ENCODE measurements at regions not wholly inside any gene's neighbourhood (a gene's known extent, or its start where the extent isn't known, plus 50 kb on each side); places are given as distances from the start of the nearest gene placed in this dataset.

DNA sequence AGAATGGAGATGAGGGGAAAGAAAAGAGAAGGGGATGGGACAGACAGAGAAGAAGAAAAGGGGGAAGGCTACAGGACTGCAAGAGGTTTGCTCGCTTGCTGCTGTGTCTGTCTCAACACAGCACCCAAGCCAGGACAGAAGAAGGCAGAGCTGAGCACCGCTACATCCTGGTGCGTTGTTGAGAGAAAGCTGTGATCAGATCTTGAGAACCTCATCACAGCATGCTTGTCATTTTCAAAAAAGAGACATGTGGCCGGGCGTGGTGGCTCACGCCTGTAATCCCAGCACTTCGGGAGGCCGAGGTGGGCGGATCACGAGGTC, 110.9 kb downstream of the NXNL2 start:
- DNase-seq (ENCODE audit: low read depth in 2 of 2), result no peak
- H3K4me3 ChIP-seq (replicated peaks in 1 of 2; ENCODE audit: low read depth in 2 of 2, low read length in 2 of 2), result no peak overlapping the region
- TF ChIP-seq, protein P1, sequence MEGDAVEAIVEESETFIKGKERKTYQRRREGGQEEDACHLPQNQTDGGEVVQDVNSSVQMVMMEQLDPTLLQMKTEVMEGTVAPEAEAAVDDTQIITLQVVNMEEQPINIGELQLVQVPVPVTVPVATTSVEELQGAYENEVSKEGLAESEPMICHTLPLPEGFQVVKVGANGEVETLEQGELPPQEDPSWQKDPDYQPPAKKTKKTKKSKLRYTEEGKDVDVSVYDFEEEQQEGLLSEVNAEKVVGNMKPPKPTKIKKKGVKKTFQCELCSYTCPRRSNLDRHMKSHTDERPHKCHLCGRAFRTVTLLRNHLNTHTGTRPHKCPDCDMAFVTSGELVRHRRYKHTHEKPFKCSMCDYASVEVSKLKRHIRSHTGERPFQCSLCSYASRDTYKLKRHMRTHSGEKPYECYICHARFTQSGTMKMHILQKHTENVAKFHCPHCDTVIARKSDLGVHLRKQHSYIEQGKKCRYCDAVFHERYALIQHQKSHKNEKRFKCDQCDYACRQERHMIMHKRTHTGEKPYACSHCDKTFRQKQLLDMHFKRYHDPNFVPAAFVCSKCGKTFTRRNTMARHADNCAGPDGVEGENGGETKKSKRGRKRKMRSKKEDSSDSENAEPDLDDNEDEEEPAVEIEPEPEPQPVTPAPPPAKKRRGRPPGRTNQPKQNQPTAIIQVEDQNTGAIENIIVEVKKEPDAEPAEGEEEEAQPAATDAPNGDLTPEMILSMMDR (IDR thresholded peaks at IDR 0.05; ENCODE audit: low read depth, low read length), result no peak

DNA sequence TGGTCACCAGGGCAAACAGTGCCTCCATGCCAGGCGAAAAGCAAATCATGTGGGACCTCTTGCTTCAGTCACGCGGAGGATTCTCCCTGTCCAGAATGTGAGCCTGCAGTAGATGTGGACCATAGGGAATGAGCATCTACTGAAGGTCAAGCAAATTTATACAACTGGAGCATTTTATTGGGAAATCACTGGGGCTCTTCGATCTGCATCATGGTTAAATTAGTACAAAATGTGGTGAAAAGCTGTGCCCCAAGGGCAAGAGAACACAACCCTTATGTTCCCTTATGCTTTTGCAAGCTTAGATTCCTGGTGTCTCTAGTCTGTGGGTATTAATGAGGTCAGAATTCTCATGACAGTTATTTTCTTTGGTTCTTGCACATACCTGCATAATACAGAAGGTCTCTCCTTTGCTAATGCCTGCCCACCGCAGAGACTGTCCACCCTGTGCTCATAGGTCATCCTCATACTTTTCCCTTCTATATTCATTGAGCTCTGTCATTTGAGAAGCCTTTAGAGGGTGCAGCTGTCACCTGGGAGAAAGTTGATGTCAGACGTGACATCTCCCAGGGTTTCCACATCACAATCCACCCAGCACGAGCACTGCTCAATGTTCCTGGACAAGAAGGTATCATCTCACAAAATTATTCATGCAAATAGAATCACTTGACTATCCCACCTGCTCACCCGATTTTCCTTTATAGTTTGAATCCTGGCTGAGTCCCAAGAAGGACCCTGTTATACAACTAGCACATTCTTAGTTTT, 111.7 kb downstream of the NXNL2 start:
- H3K4me3 ChIP-seq (replicated peaks in 1 of 2; ENCODE audit: low read depth in 2 of 2, low read length in 2 of 2), result no peak overlapping the region
- no peak for DNase-seq (ENCODE audit: low read depth in 2 of 2)
- TF ChIP-seq, protein P1 (IDR thresholded peaks at IDR 0.05; ENCODE audit: low read depth, low read length), result no peak

DNA sequence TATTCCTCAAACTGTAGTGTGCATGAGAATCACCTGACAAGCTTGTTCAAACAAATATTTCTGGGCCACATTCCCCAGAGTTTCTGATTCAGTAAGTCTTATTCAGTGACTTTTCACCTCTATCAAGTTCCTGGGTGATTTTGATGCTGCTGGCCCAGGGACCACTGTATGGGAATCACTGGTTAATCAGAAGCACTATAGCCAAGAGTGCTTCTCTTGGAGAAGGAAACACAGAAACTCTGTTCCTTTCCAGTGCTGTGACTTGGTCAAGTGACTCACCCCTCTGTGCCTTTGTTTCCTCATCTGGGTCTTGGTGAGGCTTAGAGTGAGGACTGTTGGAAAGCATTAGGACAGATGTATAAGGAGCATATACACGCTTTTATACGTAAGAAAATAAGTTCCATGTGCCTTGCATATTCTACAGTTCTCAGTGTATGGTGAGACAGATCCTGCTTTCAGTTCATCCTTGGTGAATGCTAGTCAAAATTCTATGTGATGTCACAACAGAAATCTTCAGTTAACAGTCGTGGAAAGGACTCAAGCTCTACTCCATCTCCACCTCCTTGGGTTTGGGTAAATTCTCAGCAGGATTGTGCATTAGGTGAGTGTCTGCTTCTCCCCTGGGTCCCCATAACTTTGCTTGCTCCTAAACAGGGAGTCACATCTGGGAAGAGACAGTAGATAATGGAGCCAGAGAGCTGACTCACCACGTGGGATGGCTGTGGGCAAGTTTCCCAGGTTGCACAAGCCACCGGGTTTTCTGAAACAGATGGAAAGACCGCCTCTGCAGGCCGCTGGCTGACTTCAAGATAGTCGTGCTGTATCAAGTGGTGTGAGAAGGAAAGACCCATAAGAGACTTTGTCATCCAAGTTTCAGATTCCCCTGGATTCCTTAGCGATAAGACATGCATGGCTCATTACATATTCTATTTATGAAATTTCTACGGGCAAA, 117.0 kb downstream of the NXNL2 start:
- H3K4me3 ChIP-seq (replicated peaks in 1 of 2; ENCODE audit: low read depth in 2 of 2, low read length in 2 of 2), result no peak overlapping the region
- DNase-seq (ENCODE audit: low read depth in 2 of 2), result peak; percentile 96 to 98
- TF ChIP-seq, protein P1 (IDR thresholded peaks at IDR 0.05; ENCODE audit: low read depth, low read length), result peak; percentile 53

DNA sequence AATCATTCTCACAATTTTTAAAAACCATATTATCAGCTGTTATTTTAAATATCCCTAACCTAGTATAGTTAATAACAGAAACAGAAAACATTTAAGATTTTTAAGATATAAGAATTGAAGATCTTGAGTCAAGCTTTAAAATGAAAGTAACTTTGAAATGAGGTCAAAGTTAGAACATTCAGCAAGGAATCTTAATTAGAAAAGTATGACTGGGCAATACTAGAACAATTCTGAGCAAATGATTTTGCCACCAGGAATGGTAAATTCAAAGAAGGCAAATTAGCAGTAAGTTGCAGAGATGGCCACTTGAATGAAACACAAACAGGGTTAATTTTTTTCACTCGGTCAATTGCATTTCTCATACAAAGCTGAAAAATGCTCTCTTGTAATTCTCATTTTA, 117.9 kb downstream of the NXNL2 start:
- TF ChIP-seq, protein P1 (IDR thresholded peaks at IDR 0.05; ENCODE audit: low read depth, low read length), result no peak
- DNase-seq (ENCODE audit: low read depth in 2 of 2), result peak; percentile 24 to 41
- no peak overlapping the region for H3K4me3 ChIP-seq (replicated peaks in 1 of 2; ENCODE audit: low read depth in 2 of 2, low read length in 2 of 2)

DNA sequence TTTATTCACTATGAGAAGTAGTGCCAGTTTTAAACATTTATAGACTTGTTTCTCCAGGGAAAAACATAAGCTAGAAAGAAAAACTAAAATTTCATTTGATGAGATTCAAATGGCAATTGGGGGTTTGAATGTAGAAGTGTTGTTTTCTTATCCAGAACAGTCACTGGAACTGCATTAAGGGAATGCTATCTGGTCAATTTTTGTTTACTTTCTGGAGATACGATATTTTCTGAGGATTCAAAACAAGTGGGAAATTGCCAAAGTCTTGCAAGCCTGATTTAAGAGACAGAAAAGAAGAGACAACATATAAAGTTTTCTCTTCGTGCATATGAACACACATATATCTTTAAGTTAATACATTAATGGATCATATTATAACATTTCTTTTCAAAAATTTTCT, 118.4 kb downstream of the NXNL2 start:
- peak in 1 of 2 donors; percentile 13 for DNase-seq (ENCODE audit: low read depth in 2 of 2)
- TF ChIP-seq, protein P1 (IDR thresholded peaks at IDR 0.05; ENCODE audit: low read depth, low read length), result no peak
- H3K4me3 ChIP-seq (replicated peaks in 1 of 2; ENCODE audit: low read depth in 2 of 2, low read length in 2 of 2), result no peak overlapping the region

DNA sequence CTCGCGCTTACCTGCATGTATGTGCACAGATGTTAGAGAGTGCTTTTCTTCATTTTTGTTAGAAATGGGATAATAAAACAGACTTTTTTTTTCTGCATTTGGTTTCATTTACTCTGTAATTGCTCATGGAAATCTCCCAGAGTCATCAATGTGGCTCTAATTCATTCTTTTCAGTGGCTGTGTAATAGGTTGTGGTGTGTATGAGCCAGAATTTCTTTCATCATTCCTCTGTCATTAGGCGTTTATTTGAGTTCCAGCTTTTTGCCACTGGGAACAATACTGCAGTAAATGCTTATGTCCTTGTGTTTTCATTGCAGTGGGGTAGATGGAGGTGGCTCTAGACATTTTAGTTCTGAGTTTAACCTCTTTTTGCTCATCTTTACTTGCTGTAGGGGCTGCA, 118.9 kb downstream of the NXNL2 start:
- no peak overlapping the region for H3K4me3 ChIP-seq (replicated peaks in 1 of 2; ENCODE audit: low read depth in 2 of 2, low read length in 2 of 2)
- peak; percentile 42 to 58 for DNase-seq (ENCODE audit: low read depth in 2 of 2)
- TF ChIP-seq, protein P1 (IDR thresholded peaks at IDR 0.05; ENCODE audit: low read depth, low read length), result no peak

Data from cardiac fibroblast (primary cell).